HG03025 (cell line): ENCODE measurements at regions not wholly inside any gene's neighbourhood (a gene's known extent, or its start where the extent isn't known, plus 50 kb on each side); places are given as distances from the start of the nearest gene placed in this dataset.
"Not testable (repeated sequence)": the region's sequence is repeated elsewhere in the genome, so short reads cannot be mapped to it uniquely, and the experiment has no call there.

Experiments
- ATAC-seq: cut with Tn5 transposase; IDR thresholded peaks from one replicate; pipeline ENCODE4 v1.9.1; 2021; ENCODE audit warnings: mild to moderate bottlenecking, moderate library complexity; ENCODE audit not compliant: unreplicated experiment, low FRiP score

DNA sequence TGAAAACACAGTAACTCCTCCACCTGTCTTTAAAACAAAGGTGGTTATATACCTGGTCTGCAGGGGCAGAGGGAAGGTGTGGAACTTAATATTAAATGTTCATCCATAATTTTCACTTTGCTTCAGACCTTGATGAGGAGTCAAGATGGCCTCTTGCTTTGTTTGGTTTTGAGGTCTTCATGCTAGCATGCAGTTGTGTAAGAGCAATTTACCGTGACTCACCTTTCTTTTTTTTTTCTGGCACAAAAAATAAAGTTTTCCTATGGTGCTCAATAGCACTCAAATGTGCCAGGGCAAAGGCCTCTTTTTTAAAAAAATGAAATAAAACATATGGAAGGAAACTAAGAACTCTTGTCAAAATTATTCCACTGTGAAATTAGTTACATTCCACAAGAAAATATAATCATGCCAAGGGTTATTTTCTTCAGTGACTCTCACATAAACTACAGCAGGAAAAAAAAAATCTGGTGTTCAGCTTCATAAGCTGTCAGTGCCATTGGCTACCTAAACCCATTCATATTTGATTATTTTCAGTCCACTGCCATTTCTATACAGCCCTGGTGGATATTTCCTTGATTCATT is 128.2 kb downstream of the SLC7A11 start:
- ATAC-seq, result no peak

DNA sequence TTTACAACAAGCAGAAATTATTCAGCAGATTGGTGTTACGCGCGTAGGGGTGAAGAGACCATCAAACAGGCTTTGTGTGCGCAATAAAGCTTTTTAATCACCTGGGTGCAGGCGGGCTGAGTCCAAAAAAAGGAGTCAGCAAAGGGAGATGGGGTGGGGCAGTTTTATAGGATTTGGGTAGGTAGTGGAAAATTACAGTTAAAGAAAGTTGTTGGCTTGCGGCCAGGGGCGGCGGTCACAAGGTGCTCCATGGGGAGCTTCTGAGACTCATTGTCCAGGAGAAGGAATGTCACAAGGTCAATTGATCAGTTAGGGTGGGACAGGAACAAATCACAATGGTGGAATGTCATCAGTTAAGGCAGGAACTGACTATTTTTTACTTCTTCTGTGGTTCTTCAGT is 129.3 kb downstream of the SLC7A11 start:
- not testable (repeated sequence) for ATAC-seq

DNA sequence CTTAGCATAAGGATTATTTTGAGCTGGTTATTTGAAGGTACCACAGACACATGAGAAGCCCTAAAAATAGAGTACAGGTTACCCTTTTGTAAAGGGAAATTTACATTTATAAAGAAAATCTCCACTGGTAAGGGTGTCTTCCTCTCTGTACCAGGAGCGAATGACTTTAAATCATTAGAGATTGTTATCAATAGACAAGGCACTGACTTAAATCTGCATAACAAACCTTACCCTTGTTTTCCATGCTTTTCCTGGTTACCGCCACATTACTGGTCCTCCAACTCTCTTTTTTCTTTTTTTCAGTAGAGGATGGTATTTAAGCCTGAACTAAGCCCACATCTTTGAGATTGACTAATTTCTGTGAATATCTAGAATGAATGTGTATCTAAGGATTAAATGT is 129.8 kb downstream of the SLC7A11 start:
- ATAC-seq, result no peak

DNA sequence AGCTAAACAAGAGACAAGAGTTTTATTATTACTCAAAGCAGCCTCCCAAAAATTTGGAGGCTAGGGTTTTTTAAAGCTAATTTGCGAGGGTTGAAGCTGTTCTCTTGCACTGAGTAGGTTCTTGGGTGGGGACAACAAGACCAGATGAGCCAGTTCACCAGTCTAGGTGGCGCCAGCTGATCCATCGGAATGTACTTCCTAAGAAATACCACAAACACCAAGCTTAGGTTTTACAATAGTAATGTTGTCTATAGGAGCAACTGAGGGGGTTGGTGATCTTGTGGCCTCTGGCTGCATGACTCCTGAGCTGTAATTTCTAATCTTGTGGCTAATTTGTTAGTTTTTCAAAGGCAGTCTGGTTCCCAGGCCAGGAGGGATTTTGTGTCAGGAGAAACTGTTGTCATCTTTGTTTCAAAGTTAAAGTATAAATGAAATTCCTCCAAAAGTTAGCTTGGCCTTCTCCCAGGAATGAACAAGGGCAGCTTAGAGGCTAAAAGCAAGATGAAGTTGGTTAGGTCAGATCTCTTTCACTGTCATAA is 130.6 kb downstream of the SLC7A11 start:
- no peak for ATAC-seq

DNA sequence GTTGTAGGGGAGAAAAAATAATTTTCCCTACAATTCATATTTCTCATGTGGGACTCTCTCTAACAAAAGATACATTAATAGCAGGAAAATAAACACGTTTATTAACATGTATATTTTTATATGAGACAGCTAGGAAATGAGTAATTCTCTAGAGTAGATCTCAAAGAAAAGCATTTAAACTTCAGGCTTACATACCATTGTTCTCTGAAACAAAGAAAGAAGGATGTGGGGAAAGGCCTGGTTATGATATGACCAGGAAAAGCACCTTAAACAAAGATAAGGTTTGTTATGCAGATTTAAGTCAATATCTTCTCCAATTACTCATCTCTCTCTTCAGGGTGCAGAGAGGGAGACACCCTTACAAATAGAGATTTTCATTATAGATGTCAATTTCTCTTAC is 131.3 kb downstream of the SLC7A11 start:
- no peak for ATAC-seq

DNA sequence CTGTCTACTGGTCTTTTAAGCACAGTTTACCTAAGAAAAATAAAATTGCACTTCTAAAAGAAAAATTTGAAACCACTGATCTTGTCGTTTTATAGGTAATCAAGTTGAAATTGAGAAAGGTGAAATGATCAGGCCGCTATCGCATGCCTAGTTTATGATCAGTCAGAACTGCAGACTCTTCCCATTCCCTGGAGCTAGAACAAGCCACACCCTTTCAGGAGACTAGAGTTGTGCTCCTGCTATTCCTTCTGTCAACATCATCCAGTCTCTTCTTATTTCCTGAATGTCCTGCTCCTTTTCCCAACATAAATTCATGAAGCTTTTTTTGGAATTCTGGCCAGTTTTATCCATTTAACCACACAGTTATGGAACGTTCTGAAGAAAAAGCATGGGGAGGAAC is 135.1 kb downstream of the SLC7A11 start:
- ATAC-seq, result no peak

DNA sequence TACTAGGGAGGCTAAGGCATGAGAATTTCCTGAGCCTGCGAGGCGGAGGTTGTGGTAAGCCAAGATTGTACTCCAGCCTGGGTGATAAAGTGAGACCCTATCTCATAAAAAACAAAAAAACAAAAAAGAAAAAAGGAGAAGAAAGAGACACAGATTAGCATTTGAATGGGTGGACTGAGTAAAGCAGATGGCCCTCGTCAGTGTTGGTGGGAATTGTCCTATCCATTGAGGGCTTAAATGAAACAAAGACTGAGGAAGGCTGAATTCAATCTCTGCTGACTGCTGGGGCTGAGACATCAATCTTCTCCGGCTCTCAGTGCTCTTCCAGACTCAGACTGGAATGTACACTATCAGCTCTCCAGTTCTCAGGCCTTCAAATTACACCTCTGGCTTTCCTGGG is 136.8 kb downstream of the SLC7A11 start:
- no peak for ATAC-seq

DNA sequence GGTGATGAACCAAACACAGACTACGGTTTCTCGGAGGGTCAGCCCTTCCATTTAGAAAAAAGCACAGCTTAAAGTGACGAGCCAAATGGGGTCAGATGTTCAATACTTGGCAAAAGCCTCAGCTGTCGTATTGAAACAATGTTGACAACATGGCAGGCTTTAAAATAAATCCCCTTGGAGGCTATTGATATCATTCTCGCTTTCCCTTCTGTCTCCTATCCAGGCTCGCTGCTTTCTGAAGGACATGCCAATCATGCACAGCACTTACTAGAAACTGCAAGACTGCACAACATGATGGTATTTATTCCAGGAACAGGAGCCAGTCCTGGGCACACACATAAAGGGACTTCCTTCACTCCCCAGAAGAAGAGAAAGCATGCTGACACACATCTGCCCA is 137.9 kb downstream of the SLC7A11 start:
- ATAC-seq, result no peak

DNA sequence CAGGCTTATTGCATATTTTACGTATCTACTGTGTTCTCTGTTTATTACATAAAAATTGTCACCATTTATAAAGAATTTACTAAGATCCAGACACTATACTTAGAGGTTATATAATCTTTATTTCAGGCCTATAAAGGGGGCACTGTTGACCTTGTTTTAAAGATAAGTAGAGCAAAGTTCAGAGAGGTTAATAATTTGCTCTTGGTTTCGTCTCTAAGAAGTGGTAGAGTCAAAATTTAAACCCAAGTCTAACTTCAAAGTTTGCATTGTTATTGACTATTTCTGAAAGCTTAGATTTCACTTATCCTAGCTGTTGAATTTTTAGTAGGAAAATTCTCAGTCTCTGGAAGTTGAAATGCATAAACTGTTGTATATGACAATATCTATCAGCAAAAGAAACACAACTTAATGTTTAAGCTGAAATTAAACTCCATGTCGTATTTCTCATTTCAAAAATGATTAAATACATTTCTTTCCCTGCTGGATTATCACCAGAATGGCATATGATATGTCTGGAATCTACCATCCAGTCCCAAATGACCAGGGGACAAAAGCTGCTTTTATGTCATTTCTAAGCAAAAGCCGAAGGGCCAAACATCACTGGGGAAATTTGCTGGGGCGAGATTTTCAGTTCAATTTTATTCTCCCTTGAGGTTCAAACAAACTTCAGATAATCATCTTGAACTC is 138.4 kb downstream of the SLC7A11 start:
- ATAC-seq, result no peak

DNA sequence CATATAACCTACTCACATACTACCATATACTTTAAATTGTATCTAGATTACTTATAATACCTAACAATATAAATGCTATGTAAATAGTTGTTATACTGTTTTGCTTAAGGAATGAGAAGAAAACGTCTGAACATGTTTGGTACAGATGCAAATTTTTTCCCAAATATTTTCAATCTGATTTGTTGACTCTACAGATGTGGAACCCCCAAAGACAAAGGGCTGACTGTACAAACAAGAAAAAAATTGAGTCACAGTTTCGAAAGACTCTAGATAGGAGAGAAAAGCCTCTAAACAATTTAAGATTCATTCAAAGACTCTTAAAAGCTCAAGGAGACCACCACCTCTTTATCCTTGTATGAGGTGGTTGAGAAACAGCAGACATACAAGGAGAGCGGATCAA is 142.8 kb downstream of the SLC7A11 start:
- no peak for ATAC-seq

DNA sequence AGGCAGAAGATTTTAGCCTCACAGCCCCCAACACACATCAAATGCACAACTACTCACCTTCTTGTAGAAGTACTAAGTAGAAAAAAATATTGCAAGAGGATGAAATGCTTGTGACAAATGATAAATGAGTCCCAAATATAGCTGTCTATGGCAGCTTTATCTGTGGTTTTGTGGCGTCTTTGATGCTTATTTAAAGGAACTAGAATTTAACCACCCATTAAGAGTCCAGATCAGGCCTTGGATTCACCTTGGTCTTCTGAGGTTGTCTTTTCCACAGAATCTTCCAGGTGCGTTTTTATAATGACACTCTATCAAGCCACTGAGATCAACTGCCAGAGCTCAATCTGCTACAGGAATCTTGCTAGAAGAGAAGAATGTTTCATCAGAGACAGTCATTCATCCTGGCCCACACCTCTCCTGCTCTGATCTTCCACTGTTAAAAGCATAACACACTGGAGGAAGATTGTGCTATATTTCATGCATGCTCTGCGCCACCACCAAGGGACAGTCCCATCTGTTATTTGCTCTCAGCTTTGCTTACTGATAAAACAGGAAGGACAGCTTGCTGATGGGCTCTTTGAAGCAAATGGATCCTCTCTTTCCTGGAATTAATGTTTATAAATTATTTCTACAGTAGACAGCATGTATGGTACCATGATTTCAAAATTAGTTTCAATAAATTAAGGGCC is 144.1 kb downstream of the SLC7A11 start:
- ATAC-seq, result no peak

DNA sequence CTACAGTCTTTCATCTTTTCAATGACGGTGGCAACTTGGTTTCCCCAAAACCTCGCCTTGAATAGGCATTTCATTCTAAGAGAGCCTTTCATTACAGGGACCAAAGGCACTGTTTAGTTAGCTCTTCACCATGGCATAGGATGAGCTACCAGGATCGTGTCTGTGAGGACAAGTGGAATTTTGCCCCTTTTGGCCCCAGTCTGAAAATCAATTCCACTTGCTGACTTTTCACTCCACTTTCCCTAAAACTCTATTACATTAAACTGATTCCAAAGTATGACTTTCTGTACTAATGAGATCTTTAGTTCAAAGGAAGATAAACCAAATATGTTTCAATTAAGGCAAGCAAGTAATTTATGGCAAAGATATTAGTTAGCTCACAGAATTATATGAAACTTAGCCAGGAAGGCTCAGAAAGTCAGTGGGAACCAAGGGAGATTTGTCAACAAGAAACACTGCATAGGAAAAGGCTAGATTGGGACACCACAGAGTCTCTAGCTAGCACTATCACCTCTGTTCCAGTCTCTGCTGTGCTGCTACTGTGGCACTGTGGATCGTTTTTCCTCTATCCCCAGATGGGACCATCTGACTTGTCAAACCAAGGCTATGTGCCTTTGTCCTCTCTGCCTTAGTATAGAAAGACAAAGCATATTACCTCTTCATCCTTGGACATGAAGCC is 145.6 kb downstream of the SLC7A11 start:
- no peak for ATAC-seq

DNA sequence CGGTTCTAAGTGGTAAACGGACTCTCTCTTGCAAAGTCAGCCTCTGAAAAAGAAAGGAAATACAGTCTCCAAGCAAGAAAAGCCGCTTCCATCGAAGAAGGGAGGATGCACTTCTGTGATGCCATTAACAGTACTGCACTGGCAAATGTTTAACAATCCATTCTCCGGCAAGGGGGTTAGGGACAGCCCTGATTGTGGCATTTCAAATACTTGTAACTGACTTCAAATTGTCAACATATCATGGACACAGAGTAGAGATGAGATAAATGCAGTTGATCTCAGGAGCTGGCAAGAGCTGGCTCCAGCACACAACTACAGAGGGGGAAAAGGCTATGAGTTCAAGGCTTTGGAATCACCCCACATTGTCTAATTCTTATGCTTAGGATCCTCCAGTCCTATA is 146.8 kb downstream of the SLC7A11 start:
- ATAC-seq, result no peak

DNA sequence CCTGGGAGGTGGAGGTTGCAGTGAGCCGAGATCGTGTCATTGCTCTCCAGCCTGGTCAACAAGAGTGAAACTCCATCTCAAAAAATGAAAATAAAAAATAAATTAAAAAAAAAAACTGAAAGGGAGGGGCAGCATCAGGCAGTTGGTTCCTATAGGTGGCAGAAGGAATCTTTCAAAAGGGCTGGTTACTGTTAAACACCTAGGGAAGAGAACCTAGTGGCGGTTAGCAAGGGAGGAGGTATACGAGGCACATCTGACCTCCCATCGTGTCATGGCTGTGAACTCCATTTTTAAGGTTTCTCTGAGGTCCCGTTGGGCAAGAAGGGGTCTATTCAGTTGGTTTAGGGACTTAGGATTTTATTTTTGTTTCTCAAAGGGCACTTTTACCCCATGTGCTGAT is 150.1 kb downstream of the SLC7A11 start:
- no peak for ATAC-seq

DNA sequence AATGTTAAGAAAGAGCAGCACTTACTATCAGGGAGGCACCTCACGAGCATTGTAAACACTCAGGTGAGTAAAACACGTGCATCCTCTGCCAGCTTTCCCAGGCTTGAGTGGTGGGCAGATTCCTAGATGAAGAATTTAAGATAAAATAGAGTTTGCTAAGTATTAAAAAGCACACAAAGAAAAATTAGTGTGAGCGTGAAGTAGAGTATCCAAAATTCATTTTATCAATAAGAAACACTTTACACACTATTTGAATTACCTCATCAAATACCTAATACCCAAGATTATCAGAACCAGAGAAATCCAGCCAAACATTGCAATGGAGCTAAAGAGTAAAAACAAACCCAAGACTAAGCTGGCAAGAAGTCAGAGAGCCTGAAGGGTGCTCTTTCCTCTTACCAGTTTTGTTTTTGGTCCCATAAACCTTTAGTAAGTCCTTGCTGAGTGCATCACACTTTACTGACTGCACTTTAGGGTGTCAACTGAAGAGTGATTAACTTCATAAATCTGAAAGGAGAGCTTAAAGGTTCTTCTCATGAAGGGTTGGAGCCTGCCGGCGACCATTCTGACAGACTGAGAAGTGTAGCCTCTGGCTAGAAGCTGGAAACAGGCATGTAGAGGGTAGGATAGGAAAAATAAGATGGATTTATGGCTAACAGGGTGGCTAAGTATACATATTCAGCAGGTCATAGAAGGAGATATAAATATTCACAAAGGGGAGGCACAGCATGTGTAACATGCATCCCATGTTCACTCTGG is 151.1 kb downstream of the SLC7A11 start:
- ATAC-seq, result no peak

DNA sequence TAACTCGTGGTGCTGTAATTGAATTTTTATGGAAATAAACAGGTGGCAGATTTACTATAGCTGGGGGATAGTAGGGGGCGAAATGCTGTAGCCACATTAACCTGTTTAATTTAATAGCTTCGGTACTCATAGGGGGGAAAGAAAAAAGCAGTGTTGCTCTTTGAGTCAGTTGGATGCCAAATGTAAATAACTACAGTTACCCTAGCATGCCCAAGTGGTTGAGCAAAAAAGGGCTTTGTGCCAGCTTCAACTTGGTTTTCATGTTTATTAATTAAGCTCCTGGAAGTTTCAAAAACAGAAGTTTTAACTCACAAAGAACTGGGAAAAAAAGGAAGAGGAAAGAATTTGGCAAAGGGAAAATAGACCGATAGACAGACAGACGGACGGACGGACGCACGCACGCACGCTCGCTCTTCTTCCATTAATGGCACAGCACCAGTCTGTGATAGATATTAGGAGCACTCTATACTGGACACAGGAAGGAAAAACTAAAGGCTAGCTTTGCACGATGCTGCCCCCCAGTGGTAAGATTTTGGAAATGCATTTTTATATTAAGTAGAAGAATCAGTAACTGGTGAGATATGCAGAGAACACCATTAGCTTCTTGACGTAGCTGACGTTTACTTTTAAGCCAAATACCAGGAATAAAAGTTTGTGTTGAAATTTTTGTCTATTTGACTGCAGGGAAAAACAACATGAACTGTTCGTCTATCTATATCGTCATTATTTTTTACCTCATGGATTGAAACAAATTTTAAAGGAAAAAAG is 151.8 kb downstream of the SLC7A11 start:
- ATAC-seq, result peak; percentile 85

DNA sequence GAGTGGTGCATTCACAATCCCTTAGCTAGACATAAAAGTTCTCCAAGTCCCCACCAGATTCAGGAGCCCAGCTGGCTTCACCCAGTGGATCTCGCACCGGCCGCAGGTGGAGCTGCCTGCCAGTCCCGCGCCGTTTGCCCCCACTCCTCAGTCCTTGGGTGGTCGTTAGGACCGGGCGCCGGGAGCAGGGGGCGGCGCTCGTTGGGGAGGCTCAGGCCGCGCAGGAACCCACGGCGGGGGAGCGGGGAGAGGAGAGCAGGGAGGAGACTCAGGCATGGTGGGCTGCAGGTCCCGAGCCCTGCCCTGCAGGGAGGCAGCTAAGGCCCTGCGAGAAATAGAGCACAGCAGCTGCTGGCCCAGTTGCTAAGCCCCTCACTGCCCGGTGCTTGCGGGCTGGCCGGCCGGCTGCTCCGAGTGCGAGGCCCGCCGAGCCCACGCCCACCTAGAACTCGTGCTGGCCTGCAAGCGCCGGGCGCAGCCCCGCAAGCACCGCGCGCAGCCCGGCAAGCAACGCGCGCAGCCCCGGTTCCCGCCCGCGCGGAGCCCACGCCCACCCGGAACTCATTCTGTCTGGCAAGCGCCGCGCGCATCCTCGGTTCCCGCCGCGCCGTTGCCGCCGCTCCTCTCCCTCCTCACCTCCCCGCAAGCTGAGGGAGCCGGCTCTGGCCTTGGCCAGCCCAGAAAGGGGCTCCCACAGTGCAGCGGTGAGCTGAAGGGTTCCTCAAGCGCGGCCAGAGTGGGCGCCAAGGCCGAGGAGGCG is 153.5 kb downstream of the SLC7A11 start:
- no peak for ATAC-seq

DNA sequence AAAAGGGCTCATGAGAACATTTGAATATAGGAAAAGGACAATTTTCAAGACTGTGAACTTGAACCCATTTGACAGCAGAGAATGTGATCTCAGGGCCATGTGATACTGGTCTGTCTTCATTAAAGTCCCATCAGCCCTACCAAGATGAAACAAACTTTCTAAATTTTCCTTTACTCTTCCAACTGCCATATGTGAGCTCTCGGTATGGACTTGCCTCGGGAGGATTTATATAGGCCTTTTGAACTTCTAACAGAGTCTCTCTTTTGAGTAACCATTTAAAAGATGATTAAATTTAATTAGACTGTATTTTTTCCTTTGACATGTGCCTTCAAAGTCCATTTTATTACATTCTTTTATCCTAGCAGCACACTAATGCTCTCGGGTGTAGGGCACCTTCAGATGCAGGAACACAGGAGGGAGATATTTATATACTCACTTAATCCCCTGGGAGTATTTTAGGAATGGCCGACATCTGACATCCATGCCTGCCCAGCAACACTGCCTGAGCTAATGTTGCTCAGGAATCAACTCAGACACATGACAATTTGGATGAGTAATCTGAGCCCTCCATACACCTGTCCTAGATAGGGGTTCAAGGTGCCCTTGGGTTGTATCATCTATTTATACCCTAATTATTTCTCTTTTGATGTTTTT is 155.0 kb downstream of the SLC7A11 start:
- no peak for ATAC-seq
